HT1080 (cell line): ENCODE measurements at regions not wholly inside any gene's neighbourhood (a gene's known extent, or its start where the extent isn't known, plus 50 kb on each side); places are given as distances from the start of the nearest gene placed in this dataset.

Source experiments
- DNase-seq: peaks from one replicate; pipeline ENCODE4 v3.0.0-alpha.2; 2015; ENCODE audit warnings: low read depth

DNA sequence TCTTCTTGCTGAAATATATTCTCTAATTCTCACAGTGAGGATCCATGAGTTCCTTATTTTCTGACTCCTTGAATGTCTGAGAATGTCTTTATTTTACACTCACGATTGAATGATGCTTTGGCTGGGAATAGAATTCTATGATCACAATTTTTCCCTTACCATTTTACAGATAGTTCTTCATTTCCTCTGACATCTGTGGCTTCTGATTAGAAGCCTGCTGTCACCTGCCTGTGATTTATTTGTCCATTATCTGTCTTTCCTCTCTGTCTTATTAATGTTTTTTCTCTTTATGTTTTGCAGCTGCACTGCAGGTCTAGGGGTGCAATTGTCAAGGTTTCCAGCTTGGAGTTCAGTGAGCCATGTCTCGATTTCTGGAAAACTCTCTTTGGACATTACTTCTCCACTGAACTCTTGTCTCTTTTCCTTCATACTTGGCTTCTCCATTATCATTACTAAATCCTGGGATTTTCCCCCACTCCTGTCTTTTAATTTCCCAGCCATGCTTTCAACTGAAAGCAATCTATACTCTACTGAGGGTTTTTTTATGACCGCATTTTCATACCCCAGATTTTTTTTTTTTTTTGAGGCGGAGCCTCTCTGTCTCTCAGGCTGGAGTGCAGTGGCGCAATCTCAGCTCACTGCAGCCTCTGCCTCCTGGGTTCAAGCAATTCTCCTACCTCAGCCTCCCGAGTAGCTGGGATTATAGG lies 85.8 kb upstream of the PRNP start:
- no peak for DNase-seq

- DNase-seq: no peak
Observed at GRCh38 chr20:4597215-4597614, 89.0 kb upstream of the PRNP start.

DNA sequence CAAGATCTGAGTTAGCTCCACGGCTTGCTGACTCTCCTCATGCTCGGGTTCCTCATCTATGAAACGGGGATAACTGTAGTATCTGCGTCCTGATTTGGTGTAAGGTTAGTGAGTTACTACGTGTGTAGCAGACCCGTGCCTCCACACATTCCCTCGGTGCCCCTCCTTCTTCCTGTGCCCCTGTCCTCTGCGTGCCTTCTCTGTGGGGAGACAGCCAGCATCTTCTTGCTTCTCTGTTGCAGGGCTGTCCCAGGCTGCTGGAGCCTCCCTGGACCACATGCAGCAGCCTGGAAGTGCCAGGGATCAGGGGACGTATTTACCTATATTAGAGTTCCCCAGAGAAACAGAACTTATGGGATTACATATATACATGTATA lies 93.1 kb upstream of the PRNP start:
- DNase-seq: no peak

GRCh38 chr20:4592316-4593148 lies 93.7 kb upstream of the PRNP start:
- peak; percentile 24 for DNase-seq

DNA sequence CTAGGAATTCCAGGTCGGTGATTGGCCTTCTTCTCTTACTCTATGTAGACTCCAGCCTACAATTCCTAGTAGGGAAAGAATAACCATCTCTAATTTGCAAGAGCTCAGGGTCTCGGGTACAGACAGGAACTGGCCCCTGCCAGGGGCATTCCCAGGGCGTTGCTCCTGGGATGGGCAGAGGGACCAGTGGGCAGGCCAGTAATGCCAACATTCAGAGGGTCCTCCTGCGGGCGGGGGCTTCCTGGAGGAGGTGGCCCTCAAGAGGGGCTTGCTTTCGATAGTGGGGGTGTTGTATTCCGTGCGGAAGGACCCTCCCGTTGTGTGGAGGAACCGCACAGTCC lies 94.3 kb upstream of the PRNP start:
- DNase-seq: no peak

GRCh38 chr20:4585758-4586157 lies 100.5 kb upstream of the PRNP start:
- DNase-seq: no peak

- no peak for DNase-seq
Observed at GRCh38 chr20:4585104-4585753, 101.0 kb upstream of the PRNP start.

DNA sequence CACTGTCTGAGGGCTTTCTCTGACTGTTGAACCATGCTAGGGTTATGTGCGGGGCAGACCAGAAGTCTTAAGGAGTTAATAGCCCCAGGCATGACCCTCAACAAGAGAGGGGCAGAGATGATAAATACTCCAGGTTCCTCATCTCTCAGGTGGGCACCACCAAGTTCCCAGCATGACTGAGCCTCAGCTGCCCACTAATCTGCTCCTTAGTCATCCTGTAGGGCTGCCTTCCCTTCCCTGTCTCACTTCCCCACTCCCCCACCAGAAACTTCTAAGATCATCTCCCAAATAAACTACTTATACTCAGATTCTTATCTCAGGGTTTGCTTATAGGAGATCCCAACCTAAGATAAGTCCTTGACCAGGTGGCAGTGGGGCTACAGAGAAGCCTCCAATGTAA lies 101.7 kb upstream of the PRNP start:
- DNase-seq: no peak

DNA sequence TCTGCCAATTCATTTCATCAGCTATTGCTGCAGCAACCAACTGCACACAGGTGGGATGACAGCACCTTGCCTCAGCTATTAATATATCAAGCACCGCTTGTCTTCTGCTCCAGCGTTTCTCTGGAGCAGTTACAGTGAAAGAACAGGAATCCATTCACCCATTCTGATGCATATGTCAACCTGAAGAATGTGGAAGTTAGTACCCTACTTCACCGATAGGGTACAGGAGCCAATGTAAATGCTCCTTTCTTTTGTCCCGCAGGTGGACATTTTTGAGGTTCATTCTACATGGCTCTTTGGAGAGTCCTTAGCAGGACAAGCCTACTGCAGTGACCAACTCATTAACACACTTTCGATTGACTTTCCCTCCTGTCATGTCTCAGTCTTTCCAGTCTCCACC lies 104.4 kb upstream of the PRNP start:
- DNase-seq: no peak

- DNase-seq: no peak
Observed at GRCh38 chr20:4578375-4578774, 107.9 kb upstream of the PRNP start.

DNA sequence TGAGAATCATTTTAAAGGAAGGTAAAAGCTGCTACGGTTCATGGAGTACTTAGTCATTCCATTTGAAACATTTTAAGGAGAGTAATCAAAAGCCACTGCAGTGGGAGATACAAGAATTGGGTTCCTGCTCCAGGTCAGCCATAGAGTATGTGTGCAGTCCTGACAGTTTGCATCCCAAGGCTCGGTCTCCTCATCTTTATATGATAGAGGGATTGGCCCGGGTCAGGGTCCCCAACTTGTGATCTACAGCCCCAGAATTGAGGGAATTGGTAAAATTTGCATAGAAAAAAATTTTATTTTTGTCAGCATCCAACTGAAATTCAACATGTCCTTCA lies 111.9 kb upstream of the PRNP start:
- DNase-seq: no peak

- peak; percentile 92 for DNase-seq
Observed at GRCh38 chr20:4573564-4574355, 112.5 kb upstream of the PRNP start.

DNA sequence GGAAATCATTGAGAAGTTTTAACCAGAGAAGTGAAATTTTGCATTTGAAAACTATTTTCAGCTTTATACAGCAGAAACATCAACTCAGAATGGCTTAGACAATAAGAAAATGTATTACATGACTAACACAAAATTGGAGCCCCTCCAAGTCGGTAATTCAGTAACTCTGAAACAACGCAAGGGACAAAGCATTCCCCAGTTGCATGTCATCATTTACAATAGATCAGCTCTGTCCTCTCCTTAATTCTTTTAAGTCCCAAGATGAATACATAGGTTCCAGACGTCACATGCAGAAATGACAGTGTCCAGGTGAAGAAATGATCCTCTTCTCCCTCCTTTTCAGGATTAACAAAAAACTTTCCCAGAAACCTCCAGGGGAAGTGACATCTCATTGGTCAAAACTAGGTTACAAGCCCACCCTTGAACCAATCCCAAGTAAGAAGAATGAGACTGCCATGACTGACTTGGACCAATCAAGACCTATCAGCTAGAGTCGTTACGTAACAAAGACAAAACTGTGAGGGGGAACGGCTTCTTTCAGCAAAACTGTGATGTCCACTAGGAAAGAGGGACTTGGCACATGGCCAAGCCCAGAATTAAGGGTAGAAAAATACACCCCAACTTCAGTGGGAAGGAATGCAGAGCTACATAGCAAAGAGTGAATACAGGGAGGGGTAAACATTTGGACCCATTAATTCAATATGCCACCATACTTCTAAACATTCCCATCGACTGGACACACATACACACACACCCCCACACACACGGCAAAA lies 114.3 kb upstream of the PRNP start:
- DNase-seq: no peak

- DNase-seq: no peak
Observed at GRCh38 chr20:4569865-4570264, 116.4 kb upstream of the PRNP start.

- no peak for DNase-seq
Observed at GRCh38 chr20:4569092-4569491, 117.2 kb upstream of the PRNP start.

GRCh38 chr20:4568361-4568959 lies 117.8 kb upstream of the PRNP start:
- no peak for DNase-seq

DNA sequence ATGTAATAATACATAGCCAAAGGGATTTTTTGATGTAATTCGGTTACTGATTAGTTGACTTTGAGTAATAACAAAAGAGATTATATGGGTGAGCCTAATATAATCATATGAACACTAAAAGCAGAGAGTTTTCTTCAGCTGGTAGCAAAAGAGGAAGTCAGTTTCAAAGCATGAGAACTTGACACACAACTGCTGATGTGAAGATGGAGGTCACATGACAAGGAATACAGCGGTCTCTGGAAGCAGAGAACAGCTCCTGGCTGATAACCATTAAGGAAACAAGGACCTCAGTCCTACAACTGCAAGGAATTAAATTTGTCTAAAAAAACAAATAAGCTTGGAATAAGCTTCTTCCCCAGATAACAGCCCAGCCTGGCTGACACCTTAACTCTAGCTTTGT lies 119.1 kb upstream of the PRNP start:
- no peak for DNase-seq

DNA sequence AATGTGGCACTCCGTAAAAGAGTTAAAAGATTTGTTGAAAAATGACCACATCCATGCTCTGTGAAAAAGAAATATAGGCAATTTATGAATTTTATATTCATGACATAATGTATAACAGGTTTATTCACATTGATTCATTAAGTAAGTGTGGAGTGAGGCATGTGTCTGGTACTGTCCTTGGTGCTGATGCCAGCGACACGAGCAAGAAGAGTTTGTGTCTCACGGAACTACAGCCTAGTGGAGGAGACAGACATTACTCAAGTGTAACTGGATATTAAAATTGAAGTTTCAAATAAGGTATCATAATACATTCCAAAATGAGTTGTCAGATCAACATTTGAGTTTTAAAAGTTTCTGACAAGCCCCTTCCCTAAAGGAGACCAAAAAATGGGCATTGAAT lies 122.7 kb upstream of the PRNP start:
- DNase-seq: peak; percentile 47

- DNase-seq: no peak
Observed at GRCh38 chr20:4563031-4563430, 123.2 kb upstream of the PRNP start.

GRCh38 chr20:4560667-4561066 lies 125.6 kb upstream of the PRNP start:
- peak; percentile 18 for DNase-seq

GRCh38 chr20:4559906-4560305 lies 126.3 kb upstream of the PRNP start:
- no peak for DNase-seq
